HepG2 (cell line): ENCODE measurements at regions not wholly inside any gene's neighbourhood (a gene's known extent, or its start where the extent isn't known, plus 50 kb on each side); places are given as distances from the start of the nearest gene placed in this dataset.
"Not testable (repeated sequence)": the region's sequence is repeated elsewhere in the genome, so short reads cannot be mapped to it uniquely, and the experiment has no call there.

Source experiments
- ATAC-seq: fragments of 200-7000 bp; cut with Tn5 transposase; 3 replicates; pipeline ENCODE4 v1.9.1; 2020; ENCODE audit warnings: mild to moderate bottlenecking, moderate library complexity
- BruUV-seq: library from RNA; stranded (reverse); fragments of 400-500 nt; replicated peaks from 2 replicates; lab custom pipeline; 2021; lab: Mats Ljungman, UMichigan
- CTCF ChIA-PET: fragments of 300-600 bp; formaldehyde crosslinking; extraction: SDS; loops from one replicate; lab custom pipeline; 2021; ENCODE audit warnings: low total read pairs, inconsistent platforms, low intra/inter-chr PET ratio; lab: Yijun Ruan, JAX
- POLR2A ChIA-PET: fragments of 350-600 bp; sonication (Branson Sonifier 250); formaldehyde crosslinking; loops from one replicate; lab custom pipeline; 2020; ENCODE audit warnings: antibody characterized with exemption, inconsistent platforms; lab: Yijun Ruan, JAX
- DNase-seq: peaks from one replicate; pipeline ENCODE4 v3.0.0-alpha.2; 2015; ENCODE audit warnings: low spot score
- FAIRE-seq: peaks from 3 replicates; lab custom pipeline; 2011; peaks lifted over from hg19 to GRCh38; lab: Jason Lieb, UNC
- H2AFZ ChIP-seq: one replicate; pipeline ENCODE4 v1.6.1; 2011; ENCODE audit warnings: low read length, inconsistent platforms
- H3K27ac ChIP-seq: fragments of 300-600 bp; 3 replicates; pipeline ENCODE4 v1.8.0; 2011; ENCODE audit warnings: mixed run types, mild to moderate bottlenecking, mixed read lengths, low read length, inconsistent platforms; ENCODE audit not compliant: insufficient read depth; ENCODE audit errors: extremely low read length
- H3K27me3 ChIP-seq, 2 experiments: fragments of 200-600 bp in 1 of 2; 2 replicates in 1 of 2; 3 replicates in 1 of 2; pipeline versions ENCODE4 v1.6.0 to v1.8.0; 2011; ENCODE audit warnings: low read length in 2 of 2, mild to moderate bottlenecking in 2 of 2, moderate library complexity in 2 of 2, inconsistent platforms in 1 of 2; ENCODE audit not compliant: insufficient read depth in 2 of 2, control insufficient read depth in 1 of 2
- H3K36me3 ChIP-seq, 2 experiments: fragments of 200-600 bp in 1 of 2; replicated peaks in 1 of 2; 2 replicates in 1 of 2; 3 replicates in 1 of 2; pipeline versions ENCODE4 v1.5.1 to v1.8.0; 2011; ENCODE audit warnings: low read length in 2 of 2, inconsistent platforms in 1 of 2; ENCODE audit not compliant: insufficient read depth in 2 of 2, control insufficient read depth in 1 of 2
- H3K4me1 ChIP-seq: 2 replicates; pipeline ENCODE4 v1.5.1; 2012; ENCODE audit warnings: low read length, inconsistent platforms; ENCODE audit not compliant: insufficient read depth
- H3K4me2 ChIP-seq: 2 replicates; pipeline ENCODE4 v1.6.0; 2011; ENCODE audit warnings: low read depth, low read length, inconsistent platforms
- H3K4me3 ChIP-seq, 3 experiments: fragments of 200-600 bp in 1 of 3; sonication (generic), shearing (Covaris generic) in 1 of 3; replicated peaks in 1 of 3; 2 replicates each; pipeline ENCODE4 v1.5.1; 2011 to 2016; ENCODE audit warnings: low read length in 3 of 3, inconsistent platforms in 2 of 3, low read depth in 2 of 3, mild to moderate bottlenecking in 2 of 3, control low read depth in 1 of 3, mixed read lengths in 1 of 3; ENCODE audit not compliant: insufficient read depth in 1 of 3
- H3K79me2 ChIP-seq: one replicate; pipeline ENCODE4 v1.6.1; 2011; ENCODE audit warnings: low read length, inconsistent platforms; ENCODE audit not compliant: insufficient read depth
- H3K9ac ChIP-seq: 2 replicates; pipeline ENCODE4 v1.6.0; 2011; ENCODE audit warnings: mild to moderate bottlenecking, low read depth, low read length, inconsistent platforms; ENCODE audit not compliant: insufficient read depth
- H3K9me3 ChIP-seq: 2 replicates; pipeline ENCODE4 v1.5.1; 2012; ENCODE audit warnings: mild to moderate bottlenecking, low read length
- H4K20me1 ChIP-seq: 2 replicates; pipeline ENCODE4 v1.6.0; 2011; ENCODE audit warnings: inconsistent platforms, mild to moderate bottlenecking, low read length, moderate library complexity; ENCODE audit not compliant: insufficient read depth
- ATF1 ChIP-seq: IDR thresholded peaks from 2 replicates; pipeline ENCODE4 v1.6.1; 2016; ENCODE audit warnings: mild to moderate bottlenecking, control low read depth
- CCDC6 ChIP-seq: sonication (generic); formaldehyde crosslinking; IDR thresholded peaks from 2 replicates; pipeline ENCODE4 v1.8.1; 2022; ENCODE audit warnings: mild to moderate bottlenecking, missing genetic modification reagents, moderate library complexity
- CEBPB ChIP-seq: IDR thresholded peaks from 2 replicates; pipeline ENCODE4 v1.6.1; 2011; ENCODE audit warnings: low read depth, low read length, improper control_type of control experiment, borderline replicate concordance
- WGBS: methylation state at CpG from one replicate; pipeline ENCODE4 v1.1.6; 2017; ENCODE audit warnings: low lambda C conversion rate; 5-methylcytosine and 5-hydroxymethylcytosine counted together
- in situ Hi-C: cut with HindIII; loops from 2 replicates; pipeline ENCODE4 v1.10.0; 2017; ENCODE audit warnings: low pct_unique_long_range_greater_than_20kb; ENCODE audit not compliant: extremely low pct_ligation_motif_present
- intact Hi-C: fragments of 100-400 bp; cut with micrococcal nuclease; formaldehyde crosslinking; loops from one replicate; pipeline ENCODE4 v1.10.0; 2022; ENCODE audit not compliant: unreplicated experiment

DNA sequence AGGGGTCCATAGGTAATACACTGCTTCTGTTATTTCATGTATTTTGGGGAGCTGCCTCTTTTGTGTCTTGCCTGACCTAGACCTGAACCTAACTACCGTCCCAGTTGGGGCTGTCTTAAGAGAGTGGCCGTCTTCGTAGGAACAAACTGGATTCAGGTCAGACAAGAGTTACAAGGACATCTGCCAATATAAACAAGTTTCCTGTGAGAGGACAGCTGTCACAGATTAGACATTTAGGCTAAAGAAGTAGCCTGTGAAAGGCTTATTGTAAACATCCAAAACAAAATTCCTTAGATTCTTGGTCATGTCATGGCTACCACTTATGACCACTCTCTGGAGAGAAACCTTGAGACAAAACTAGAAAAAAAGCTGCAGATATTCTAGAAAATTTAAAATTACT is 797.6 kb upstream of the AADAT start:
- ChIA-PET POLR2A (no interaction called here), CTCF (no interaction called here)
- Histone ChIP-seq H3K9ac (no peak overlapping the region), H3K27me3 (no peaks in the 10 kb centered on the region), H3K4me3 (no peak overlapping the region), H3K36me3 (no peaks in the 10 kb centered on the region), H3K4me2 (no peak overlapping the region), H3K9me3 (no peaks in the 10 kb centered on the region; the same call in 1 of the 2 replicates), H4K20me1 (no peaks in the 10 kb centered on the region), H3K4me1 (no peaks in the 10 kb centered on the region), H3K27ac (no peak overlapping the region), H3K79me2 (no peaks in the 10 kb centered on the region), H2AFZ (no peak overlapping the region)
- 0% methylated on average over 3 of the region's 3 CpGs for WGBS
- DNase-seq (no peak), FAIRE-seq (no peak), ATAC-seq (no peak)
- intact Hi-C loops: no loop called here
- in situ Hi-C loops: no loop called here
- no TSS peak for BruUV-seq
- TF ChIP-seq CCDC6: no peak

DNA sequence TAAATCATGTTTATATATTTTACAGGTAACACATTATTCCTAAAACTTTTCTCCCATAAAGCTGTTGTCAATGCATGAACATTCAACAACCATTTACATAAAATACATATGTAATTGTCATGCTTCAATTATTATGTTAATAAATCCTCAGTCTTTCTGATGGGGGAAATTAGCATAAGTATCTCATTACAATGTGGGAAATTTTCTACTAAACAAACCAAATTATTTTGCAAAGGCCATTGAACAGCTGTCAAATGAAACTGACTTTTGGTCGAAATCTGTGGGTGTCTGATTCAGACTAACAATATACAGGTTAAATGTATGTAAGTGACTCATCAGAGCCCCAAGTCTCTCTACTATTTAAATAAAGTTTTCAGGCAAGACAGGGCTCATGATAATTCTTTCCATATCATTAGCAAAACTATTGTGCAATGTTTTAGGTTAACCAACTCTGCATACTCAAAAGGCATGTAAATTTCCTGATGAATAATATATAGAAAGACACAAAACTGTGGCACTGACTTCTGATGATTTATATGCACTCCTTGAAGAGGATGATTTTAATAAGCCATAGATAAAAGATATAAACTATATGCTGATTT is 795.3 kb upstream of the AADAT start:
- H3K9ac ChIP-seq: no peak overlapping the region
- ChIA-PET CTCF (no interaction called here), POLR2A (no interaction called here)
- no peak for DNase-seq
- no peaks in the 10 kb centered on the region for H4K20me1 ChIP-seq
- no peak for ATAC-seq
- H3K27ac ChIP-seq: no peak overlapping the region
- H3K36me3 ChIP-seq: no peaks in the 10 kb centered on the region
- H3K27me3 ChIP-seq: no peaks in the 10 kb centered on the region
- no peaks in the 10 kb centered on the region for H3K79me2 ChIP-seq
- in situ Hi-C loops (no loop called here), intact Hi-C loops (no loop called here)
- WGBS: 4% methylated on average over 1 of the region's 1 CpG
- TF ChIP-seq CEBPB (peak; percentile 50; the same call in 1 of the 2 replicates), ATF1 (CRISPR knock-in tag) (no peak)
- H2AFZ ChIP-seq: no peak overlapping the region
- H3K4me3 ChIP-seq: no peak overlapping the region
- no peaks in the 10 kb centered on the region for H3K4me1 ChIP-seq
- BruUV-seq: no TSS peak
- H3K9me3 ChIP-seq: no peaks in the 10 kb centered on the region
- no peak overlapping the region for H3K4me2 ChIP-seq
- FAIRE-seq: no peak

DNA sequence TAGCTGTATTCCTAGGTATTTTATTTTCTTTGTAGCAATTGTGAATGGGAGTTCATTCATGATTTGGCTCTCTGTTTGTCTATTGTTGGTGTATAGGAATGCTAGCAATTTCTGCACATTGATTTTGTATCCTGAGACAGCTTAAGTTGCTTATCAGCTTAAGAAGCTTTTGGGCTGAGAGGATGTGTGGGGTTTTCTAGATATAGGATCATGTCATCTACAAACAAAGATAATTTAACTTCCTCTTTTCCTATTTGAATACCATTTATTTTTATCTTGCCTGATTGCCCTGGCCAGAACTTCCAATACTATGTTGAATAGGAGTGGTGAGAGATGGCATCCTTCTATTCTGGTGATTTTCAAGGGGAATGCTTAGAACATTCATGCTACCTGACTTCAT is 791.9 kb upstream of the AADAT start:
- in situ Hi-C loops, DNase-seq, H4K20me1 ChIP-seq, H3K79me2 ChIP-seq, H3K36me3 ChIP-seq, ATAC-seq, intact Hi-C loops, H3K9ac ChIP-seq, H3K27me3 ChIP-seq, CTCF ChIA-PET, BruUV-seq, POLR2A ChIA-PET, H3K4me2 ChIP-seq, FAIRE-seq, H3K4me3 ChIP-seq, H3K4me1 ChIP-seq, H2AFZ ChIP-seq, H3K9me3 ChIP-seq, H3K27ac ChIP-seq: not testable (repeated sequence)
